Smooth muscle cell (in vitro differentiated cells): ENCODE measurements at regions not wholly inside any gene's neighbourhood (a gene's known extent, or its start where the extent isn't known, plus 50 kb on each side); places are given as distances from the start of the nearest gene placed in this dataset.

Experiments
- DNase-seq: peaks from one replicate; lab custom pipeline; 2025; ENCODE audit not compliant: unreplicated experiment; lab: John Stamatoyannopoulos, UW
- H2AFZ ChIP-seq: fragments of 200-600 bp; sonication (generic); 2 replicates; pipeline ENCODE4 v1.6.0; 2016; ENCODE audit warnings: antibody characterized with exemption, low read depth, mild to moderate bottlenecking
- H3F3A ChIP-seq: fragments of 200-600 bp; sonication (generic); 2 replicates; pipeline ENCODE4 v1.6.0; 2017; ENCODE audit warnings: antibody characterized with exemption, low read depth
- H3K27ac ChIP-seq: fragments of 200-600 bp; sonication (generic); 2 replicates; pipeline ENCODE4 v1.5.1; 2016; ENCODE audit warnings: low read depth, mild to moderate bottlenecking
- H3K27me3 ChIP-seq: fragments of 200-600 bp; sonication (generic); 2 replicates; pipeline ENCODE4 v1.6.1; 2016; ENCODE audit warnings: low read depth, mild to moderate bottlenecking
- H3K36me3 ChIP-seq: fragments of 200-600 bp; sonication (generic); 2 replicates; pipeline ENCODE4 v1.5.1; 2016; ENCODE audit warnings: low read depth
- H3K4me1 ChIP-seq: fragments of 200-600 bp; sonication (generic); 2 replicates; pipeline ENCODE4 v1.5.1; 2016; ENCODE audit warnings: low read depth
- H3K4me2 ChIP-seq: fragments of 200-600 bp; sonication (generic); 2 replicates; pipeline ENCODE4 v1.6.0; 2016; ENCODE audit warnings: mild to moderate bottlenecking
- H3K4me3 ChIP-seq: fragments of 200-600 bp; sonication (generic); 2 replicates; pipeline ENCODE4 v1.5.1; 2016; ENCODE audit warnings: mild to moderate bottlenecking
- H3K79me2 ChIP-seq: fragments of 200-600 bp; sonication (generic); 2 replicates; pipeline ENCODE4 v1.6.0; 2016; ENCODE audit warnings: low read depth, mild to moderate bottlenecking
- H3K9ac ChIP-seq: fragments of 200-600 bp; sonication (generic); 2 replicates; pipeline ENCODE4 v1.6.0; 2016; ENCODE audit warnings: low read depth
- H3K9me3 ChIP-seq: fragments of 200-600 bp; sonication (generic); replicated peaks from 2 replicates; pipeline ENCODE4 v1.5.1; 2016; ENCODE audit warnings: low read depth
- H4K20me1 ChIP-seq: fragments of 200-600 bp; sonication (generic); 2 replicates; pipeline ENCODE4 v1.6.0; 2016; ENCODE audit warnings: low read depth
- CTCF ChIP-seq: fragments of 200-600 bp; sonication (generic); IDR thresholded peaks from 2 replicates; pipeline ENCODE4 v1.5.1; 2017; ENCODE audit warnings: borderline replicate concordance, mild to moderate bottlenecking, antibody characterized with exemption; ENCODE audit not compliant: insufficient read depth, poor library complexity, severe bottlenecking
- WGBS: methylation state at CpG from one replicate; pipeline ENCODE4 v1.1.7; 2016; ENCODE audit warnings: low lambda C conversion rate; 5-methylcytosine and 5-hydroxymethylcytosine counted together

GRCh38 chr4:93982255-93982654, 153.7 kb downstream of the ATOH1 start:
- no peaks in the 10 kb centered on the region for H4K20me1 ChIP-seq
- H3K9ac ChIP-seq, result no peak overlapping the region
- H3K36me3 ChIP-seq, result no peaks in the 10 kb centered on the region
- 95% methylated on average over 1 of the region's 1 CpG for WGBS
- H3F3A ChIP-seq, result no peaks in the 10 kb centered on the region
- no peak for DNase-seq
- no peak overlapping the region for H3K4me2 ChIP-seq
- TF ChIP-seq CTCF, result no peak
- no peaks in the 10 kb centered on the region for H3K4me1 ChIP-seq
- no peak overlapping the region for H2AFZ ChIP-seq
- no peaks in the 10 kb centered on the region for H3K9me3 ChIP-seq
- no peaks in the 10 kb centered on the region for H3K79me2 ChIP-seq
- H3K27me3 ChIP-seq, result no peaks in the 10 kb centered on the region
- H3K27ac ChIP-seq, result no peak overlapping the region
- H3K4me3 ChIP-seq, result no peak overlapping the region

GRCh38 chr4:93983140-93983539, 154.6 kb downstream of the ATOH1 start:
- no peak for DNase-seq
- no peaks in the 10 kb centered on the region for H3K79me2 ChIP-seq
- no peak overlapping the region for H3K9ac ChIP-seq
- no peaks in the 10 kb centered on the region for H3K36me3 ChIP-seq
- no peak overlapping the region for H3K4me3 ChIP-seq
- no peak overlapping the region for H3K4me2 ChIP-seq
- no peaks in the 10 kb centered on the region for H4K20me1 ChIP-seq
- no peaks in the 10 kb centered on the region for H3F3A ChIP-seq
- no peaks in the 10 kb centered on the region for H3K9me3 ChIP-seq
- H3K27ac ChIP-seq, result no peak overlapping the region
- no peaks in the 10 kb centered on the region for H3K27me3 ChIP-seq
- TF ChIP-seq CTCF, result no peak
- no peaks in the 10 kb centered on the region for H3K4me1 ChIP-seq
- WGBS, result 92% methylated on average over 3 of the region's 3 CpGs
- no peak overlapping the region for H2AFZ ChIP-seq

- Histone ChIP-seq H3K79me2 (no peaks in the 10 kb centered on the region), H3F3A (no peaks in the 10 kb centered on the region), H4K20me1 (no peaks in the 10 kb centered on the region), H3K4me3 (no peak overlapping the region), H3K4me1 (no peaks in the 10 kb centered on the region), H2AFZ (no peak overlapping the region), H3K27ac (no peak overlapping the region), H3K9ac (no peak overlapping the region), H3K27me3 (no peaks in the 10 kb centered on the region), H3K4me2 (no peak overlapping the region), H3K9me3 (no peaks in the 10 kb centered on the region), H3K36me3 (no peaks in the 10 kb centered on the region)
- TF ChIP-seq CTCF, result no peak
- WGBS, result 92% methylated on average over 5 of the region's 5 CpGs
- DNase-seq, result no peak
Measured at GRCh38 chr4:93994175-93994994, 165.8 kb downstream of the ATOH1 start.

- 77% methylated on average over 1 of the region's 1 CpG for WGBS
- no peak for TF ChIP-seq CTCF
- Histone ChIP-seq H3K27me3 (no peaks in the 10 kb centered on the region), H3K79me2 (no peaks in the 10 kb centered on the region), H2AFZ (no peak overlapping the region), H3K4me3 (no peak overlapping the region), H3K9ac (no peak overlapping the region), H3K4me1 (no peaks in the 10 kb centered on the region), H3F3A (no peaks in the 10 kb centered on the region), H3K4me2 (no peak overlapping the region), H3K27ac (no peak overlapping the region), H3K36me3 (no peaks in the 10 kb centered on the region), H4K20me1 (no peaks in the 10 kb centered on the region), H3K9me3 (no peaks in the 10 kb centered on the region)
- no peak for DNase-seq
Measured at GRCh38 chr4:93996895-93997294, 168.3 kb downstream of the ATOH1 start.
